Spleen (tissue), 11 donors: ENCODE measurements at regions not wholly inside any gene's neighbourhood (a gene's known extent, or its start where the extent isn't known, plus 50 kb on each side); places are given as distances from the start of the nearest gene placed in this dataset.

Experiments used
- DNase-seq: peaks from one replicate; pipeline ENCODE4 v3.0.0-alpha.2; 2020
- H3K27ac ChIP-seq, 8 donors: fragments of 200-600 bp; sonication (generic) in 7 of 8; 1 replicate in 4 of 8; 2 replicates in 4 of 8; pipeline versions ENCODE4 v1.5.0 to v1.8.0; 2016 to 2021; ENCODE audit warnings: inconsistent platforms in 4 of 8, mild to moderate bottlenecking in 4 of 8, moderate library complexity in 1 of 8
- H3K27me3 ChIP-seq, 7 donors: fragments of 200-600 bp; sonication (generic) in 6 of 7; replicated peaks in 1 of 7; 1 replicate in 4 of 7; 2 replicates in 3 of 7; pipeline versions ENCODE4 v1.5.0 to v1.8.0; 2016 to 2021; ENCODE audit warnings: inconsistent platforms in 3 of 7, mild to moderate bottlenecking in 1 of 7
- H3K36me3 ChIP-seq, 6 donors: fragments of 200-600 bp; sonication (generic) in 5 of 6; 1 replicate in 4 of 6; 2 replicates in 2 of 6; pipeline versions ENCODE4 v1.5.0 to v1.8.0; 2016 to 2021; ENCODE audit warnings: inconsistent platforms in 2 of 6
- H3K4me1 ChIP-seq, 6 donors: fragments of 200-600 bp; sonication (generic) in 5 of 6; 1 replicate in 3 of 6; 2 replicates in 3 of 6; pipeline versions ENCODE4 v1.5.0 to v1.8.0; 2016 to 2021; ENCODE audit warnings: inconsistent platforms in 3 of 6
- H3K4me3 ChIP-seq, 8 donors: fragments of 200-600 bp; sonication (generic) in 7 of 8; 1 replicate in 4 of 8; 2 replicates in 4 of 8; pipeline versions ENCODE4 v1.5.0 to v1.8.0; 2016 to 2021; ENCODE audit warnings: inconsistent platforms in 4 of 8, mild to moderate bottlenecking in 4 of 8, moderate library complexity in 2 of 8
- H3K9me3 ChIP-seq, 8 donors: fragments of 200-600 bp; sonication (generic) in 7 of 8; 1 replicate in 4 of 8; 2 replicates in 4 of 8; pipeline versions ENCODE4 v1.5.0 to v1.8.0; 2016 to 2021; ENCODE audit warnings: inconsistent platforms in 4 of 8
- POLR2A ChIP-seq, 3 donors: fragments of 450-650 bp; IDR thresholded peaks; one replicate each; pipeline ENCODE4 v1.5.1; 2017; ENCODE audit warnings: antibody characterized with exemption in 3 of 3, mild to moderate bottlenecking in 1 of 3
- POLR2AphosphoS5 ChIP-seq, 3 donors: sonication (generic); formaldehyde crosslinking; IDR thresholded peaks; one replicate each; pipeline ENCODE4 v1.5.1; 2017; ENCODE audit warnings: antibody characterized with exemption in 3 of 3
- WGBS, 5 donors: extraction: QIAGEN DNeasy Blood & Tissue Kit in 3 of 5; methylation state at CpG; one replicate each; pipeline versions ENCODE4 v1.1.5 to v1.1.7; 2013 to 2018; 5-methylcytosine and 5-hydroxymethylcytosine counted together
- intact Hi-C: fragments of 100-400 bp; cut with DNase I; formaldehyde crosslinking; loops from one replicate; pipeline ENCODE4 v1.15.0; 2023; ENCODE audit warnings: low total_unique reads
- TF ChIP-seq, protein P1 (sequence below), 11 experiments: fragments of 200-600 bp in 7 of 11; fragments of 450-650 bp in 4 of 11; sonication (generic) in 4 of 11; IDR thresholded peaks in 8 of 11; conservative IDR thresholded peaks in 3 of 11; 1 replicate in 7 of 11; 2 replicates in 4 of 11; pipeline versions ENCODE4 v1.4.0 to v1.8.0; 2016 to 2021; ENCODE audit warnings: antibody characterized with exemption in 11 of 11, inconsistent platforms in 4 of 11, mild to moderate bottlenecking in 1 of 11
- donor health status: healthy with polysubstance abuse.
- donor health status: DM: no; HTN: no; CAD: no; lungs with moderate emphysema.
- donor health status: DM: no; HTN: no; CAD: no.
- donor health status: Bipolar disorder and iron deficiency.
- donor health status: healthy.
- donor health status: DM: no; HTN: no; CAD: no.
- donor health status: DM: yes; HTN: yes; CAD: no.

DNA sequence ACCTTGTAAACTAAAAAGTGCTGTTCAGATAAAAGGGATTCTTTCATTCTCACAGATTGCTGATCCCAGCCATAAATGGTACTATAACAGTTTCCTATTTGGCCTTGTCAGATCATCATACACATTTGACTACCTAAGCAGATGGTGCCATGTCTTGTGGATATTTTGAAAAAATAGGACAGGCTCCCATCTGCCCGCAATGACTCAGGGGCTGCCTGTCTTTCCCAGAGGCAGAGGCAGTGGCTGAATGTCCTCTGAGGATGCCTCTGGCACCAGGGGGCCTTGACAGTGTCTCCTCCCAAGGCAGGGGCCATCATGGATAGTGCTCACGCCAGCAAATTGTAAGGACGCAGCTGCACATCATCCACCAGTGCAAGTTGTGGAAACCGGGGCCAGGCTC, 323.0 kb upstream of the PODXL start:
- intact Hi-C loops: no loop called here
- Histone ChIP-seq H3K4me1 (no peaks in the 10 kb centered on the region), H3K9me3 (no peaks in the 10 kb centered on the region), H3K27ac (no peak overlapping the region), H3K4me3 (no peak overlapping the region), H3K36me3 (no peaks in the 10 kb centered on the region), H3K27me3 (peaks cover 0 to 12% (median 0%) of the 10 kb centered on the region in 7 donors)
- 76 to 90% (median 89%) methylated on average over 4 of the region's 4 CpGs for WGBS, 5 donors
- TF ChIP-seq POLR2A (IDR thresholded peaks at IDR 0.05): no peak
- no peak for TF ChIP-seq POLR2AphosphoS5 (IDR thresholded peaks at IDR 0.05)
- TF ChIP-seq, protein P1, sequence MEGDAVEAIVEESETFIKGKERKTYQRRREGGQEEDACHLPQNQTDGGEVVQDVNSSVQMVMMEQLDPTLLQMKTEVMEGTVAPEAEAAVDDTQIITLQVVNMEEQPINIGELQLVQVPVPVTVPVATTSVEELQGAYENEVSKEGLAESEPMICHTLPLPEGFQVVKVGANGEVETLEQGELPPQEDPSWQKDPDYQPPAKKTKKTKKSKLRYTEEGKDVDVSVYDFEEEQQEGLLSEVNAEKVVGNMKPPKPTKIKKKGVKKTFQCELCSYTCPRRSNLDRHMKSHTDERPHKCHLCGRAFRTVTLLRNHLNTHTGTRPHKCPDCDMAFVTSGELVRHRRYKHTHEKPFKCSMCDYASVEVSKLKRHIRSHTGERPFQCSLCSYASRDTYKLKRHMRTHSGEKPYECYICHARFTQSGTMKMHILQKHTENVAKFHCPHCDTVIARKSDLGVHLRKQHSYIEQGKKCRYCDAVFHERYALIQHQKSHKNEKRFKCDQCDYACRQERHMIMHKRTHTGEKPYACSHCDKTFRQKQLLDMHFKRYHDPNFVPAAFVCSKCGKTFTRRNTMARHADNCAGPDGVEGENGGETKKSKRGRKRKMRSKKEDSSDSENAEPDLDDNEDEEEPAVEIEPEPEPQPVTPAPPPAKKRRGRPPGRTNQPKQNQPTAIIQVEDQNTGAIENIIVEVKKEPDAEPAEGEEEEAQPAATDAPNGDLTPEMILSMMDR (IDR thresholded peaks at IDR 0.05 in 8 of 11, conservative IDR thresholded peaks at IDR 0.05 in 3 of 11): no peak
- no peak for DNase-seq

DNA sequence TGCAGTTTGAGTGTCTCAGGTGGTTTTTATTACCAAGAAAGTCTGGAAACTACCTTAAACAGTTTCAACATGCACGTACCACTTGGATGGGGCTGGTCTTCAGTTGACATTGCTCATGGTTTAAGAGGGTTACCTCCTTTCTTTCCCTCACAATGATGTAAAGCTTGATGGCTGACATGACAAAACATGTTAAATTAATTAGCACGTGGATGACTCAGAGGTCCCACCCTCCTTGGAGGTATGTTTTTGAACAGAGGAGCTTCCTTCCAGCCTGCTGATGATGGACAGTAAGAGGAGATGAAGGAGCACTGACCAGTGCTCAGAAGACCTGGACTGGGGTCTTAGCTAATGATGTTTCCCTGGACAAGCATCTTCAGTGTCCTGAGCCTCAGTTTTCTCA, 322.3 kb upstream of the PODXL start:
- intact Hi-C loops: no loop called here

DNA sequence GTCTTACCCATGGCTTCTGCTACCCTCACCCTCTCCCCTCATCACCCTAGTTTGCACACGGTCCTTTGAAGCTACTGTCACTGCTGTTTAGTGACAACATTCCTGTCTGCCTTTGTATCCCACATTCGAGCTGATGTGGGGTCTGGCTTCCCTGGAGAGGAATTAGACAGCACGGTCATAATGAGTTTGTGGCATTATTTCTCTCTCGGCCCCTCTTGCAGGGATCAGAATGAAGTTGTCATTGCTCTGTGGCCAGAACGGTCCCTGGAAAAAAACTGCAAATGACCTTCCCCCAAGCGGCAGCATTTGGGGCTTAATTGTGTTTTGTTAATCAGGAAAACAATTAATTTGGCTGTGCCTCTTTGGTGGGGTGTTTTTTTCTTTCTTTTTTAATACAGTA, 317.2 kb upstream of the PODXL start:
- no peaks in the 10 kb centered on the region for H3K36me3 ChIP-seq
- intact Hi-C loops: no loop called here
- no peak overlapping the region for H3K4me3 ChIP-seq
- DNase-seq: no peak
- H3K27ac ChIP-seq: no peak overlapping the region
- H3K4me1 ChIP-seq: no peaks in the 10 kb centered on the region
- WGBS, 5 donors: 61 to 77% (median 64%) methylated on average over 6 of the region's 6 CpGs
- H3K27me3 ChIP-seq: peaks cover 0 to 23% (median 0%) of the 10 kb centered on the region in 7 donors
- no peaks in the 10 kb centered on the region for H3K9me3 ChIP-seq
- no peak for TF ChIP-seq POLR2AphosphoS5 (IDR thresholded peaks at IDR 0.05)
- TF ChIP-seq POLR2A (IDR thresholded peaks at IDR 0.05): no peak
- TF ChIP-seq, protein P1 (IDR thresholded peaks at IDR 0.05 in 8 of 11, conservative IDR thresholded peaks at IDR 0.05 in 3 of 11): no peak

More for the DNA sequence above, 322.3 kb upstream of the PODXL start:
- no peak for DNase-seq
- TF ChIP-seq, protein P1 (IDR thresholded peaks at IDR 0.05 in 8 of 11, conservative IDR thresholded peaks at IDR 0.05 in 3 of 11): no peak
- no peak for TF ChIP-seq POLR2AphosphoS5 (IDR thresholded peaks at IDR 0.05)
- TF ChIP-seq POLR2A (IDR thresholded peaks at IDR 0.05): no peak
- Histone ChIP-seq H3K27me3 (peaks cover 0 to 16% (median 0%) of the 10 kb centered on the region in 7 donors), H3K4me3 (no peak overlapping the region), H3K27ac (no peak overlapping the region), H3K36me3 (no peaks in the 10 kb centered on the region), H3K4me1 (no peaks in the 10 kb centered on the region), H3K9me3 (no peaks in the 10 kb centered on the region)
- WGBS, 5 donors: 62 to 83% (median 71%) methylated on average over 2 of the region's 2 CpGs

DNA sequence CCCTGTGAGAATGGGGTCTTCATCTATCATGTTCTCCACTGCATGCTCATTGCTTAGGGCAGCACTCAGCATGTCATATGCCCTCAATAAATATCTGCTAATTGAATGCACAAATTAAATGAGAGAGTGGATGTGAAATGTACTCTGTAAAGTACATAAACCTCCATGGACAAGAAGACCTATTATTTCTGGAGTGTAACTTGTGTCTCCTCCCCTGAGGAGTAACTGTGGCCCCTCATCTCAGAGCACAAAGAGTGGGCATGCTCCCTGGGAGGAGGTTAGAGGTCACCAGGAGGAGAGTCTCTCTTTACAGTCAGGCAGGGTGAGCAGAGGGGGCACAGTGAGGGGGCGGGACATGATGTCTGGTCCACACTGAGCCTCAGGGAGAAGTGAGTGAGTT, 313.6 kb upstream of the PODXL start:
- Histone ChIP-seq H3K4me1 (no peaks in the 10 kb centered on the region), H3K36me3 (no peaks in the 10 kb centered on the region), H3K4me3 (no peak overlapping the region), H3K27ac (no peak overlapping the region), H3K9me3 (no peaks in the 10 kb centered on the region), H3K27me3 (peaks cover 0 to 23% (median 0%) of the 10 kb centered on the region in 7 donors)
- TF ChIP-seq POLR2A (IDR thresholded peaks at IDR 0.05): no peak
- TF ChIP-seq, protein P1 (IDR thresholded peaks at IDR 0.05 in 8 of 11, conservative IDR thresholded peaks at IDR 0.05 in 3 of 11): no peak
- no peak for TF ChIP-seq POLR2AphosphoS5 (IDR thresholded peaks at IDR 0.05)
- no peak for DNase-seq
- 82 to 92% (median 84%) methylated on average over 1 of the region's 1 CpG for WGBS, 5 donors
- intact Hi-C loops: no loop called here
